A673 (cell line): ENCODE measurements at regions not wholly inside any gene's neighbourhood (a gene's known extent, or its start where the extent isn't known, plus 50 kb on each side); places are given as distances from the start of the nearest gene placed in this dataset.

Experiments used
- EZH2 ChIP-seq: fragments of 200-600 bp; sonication (generic); IDR thresholded peaks from 2 replicates; pipeline ENCODE4 v1.6.1; 2017; ENCODE audit warnings: borderline replicate concordance, low read depth, mild to moderate bottlenecking, mixed read lengths, antibody characterized with exemption, low read length; ENCODE audit not compliant: poor library complexity, severe bottlenecking
- TF ChIP-seq, protein P1 (sequence below): fragments of 300-800, 200-600 bp; sonication (generic); conservative IDR thresholded peaks from 2 replicates; pipeline ENCODE4 v1.5.1; 2017; ENCODE audit warnings: low read depth, mild to moderate bottlenecking, antibody characterized with exemption, low read length, moderate library complexity, mixed read lengths

DNA sequence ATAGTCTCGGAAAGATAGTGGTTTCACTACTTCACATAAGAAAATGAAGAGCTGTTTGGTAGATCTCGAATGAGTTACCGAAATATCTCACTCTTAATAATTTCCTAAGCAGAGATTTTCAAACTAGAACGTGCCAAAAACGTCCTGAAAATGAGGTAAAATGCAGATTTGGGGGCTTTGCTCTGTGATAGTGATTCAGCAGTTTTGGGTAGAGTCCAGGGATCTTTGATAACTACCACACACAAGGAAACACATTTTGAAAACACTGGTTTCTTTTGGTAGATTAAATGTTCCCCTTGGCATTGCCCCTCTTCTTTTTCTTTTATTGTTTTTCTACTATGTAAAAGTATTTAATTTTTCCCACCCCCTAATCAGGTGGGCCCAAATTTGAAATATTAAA lies 125.9 kb downstream of the EBLN2 start:
- TF ChIP-seq, protein P1, sequence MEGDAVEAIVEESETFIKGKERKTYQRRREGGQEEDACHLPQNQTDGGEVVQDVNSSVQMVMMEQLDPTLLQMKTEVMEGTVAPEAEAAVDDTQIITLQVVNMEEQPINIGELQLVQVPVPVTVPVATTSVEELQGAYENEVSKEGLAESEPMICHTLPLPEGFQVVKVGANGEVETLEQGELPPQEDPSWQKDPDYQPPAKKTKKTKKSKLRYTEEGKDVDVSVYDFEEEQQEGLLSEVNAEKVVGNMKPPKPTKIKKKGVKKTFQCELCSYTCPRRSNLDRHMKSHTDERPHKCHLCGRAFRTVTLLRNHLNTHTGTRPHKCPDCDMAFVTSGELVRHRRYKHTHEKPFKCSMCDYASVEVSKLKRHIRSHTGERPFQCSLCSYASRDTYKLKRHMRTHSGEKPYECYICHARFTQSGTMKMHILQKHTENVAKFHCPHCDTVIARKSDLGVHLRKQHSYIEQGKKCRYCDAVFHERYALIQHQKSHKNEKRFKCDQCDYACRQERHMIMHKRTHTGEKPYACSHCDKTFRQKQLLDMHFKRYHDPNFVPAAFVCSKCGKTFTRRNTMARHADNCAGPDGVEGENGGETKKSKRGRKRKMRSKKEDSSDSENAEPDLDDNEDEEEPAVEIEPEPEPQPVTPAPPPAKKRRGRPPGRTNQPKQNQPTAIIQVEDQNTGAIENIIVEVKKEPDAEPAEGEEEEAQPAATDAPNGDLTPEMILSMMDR = no peak
- TF ChIP-seq EZH2 = no peak
